ENCODE measurements at regions not wholly inside any gene's neighbourhood (a gene's known extent, or its start where the extent isn't known, plus 50 kb on each side); places are given as distances from the start of the nearest gene placed in this dataset.

- H3K36me3 Mint-ChIP-seq (ENCODE audit: low read depth), result no peaks in the 10 kb centered on the region
- H3K9me3 Mint-ChIP-seq, result peaks cover 14% of the 10 kb centered on the region
- no peak overlapping the region for H3K27ac ChIP-seq (ENCODE audit: low read depth, low read length)
- no peak overlapping the region for H3K4me3 ChIP-seq (ENCODE audit: low read length)
- TF ChIP-seq, protein P1, sequence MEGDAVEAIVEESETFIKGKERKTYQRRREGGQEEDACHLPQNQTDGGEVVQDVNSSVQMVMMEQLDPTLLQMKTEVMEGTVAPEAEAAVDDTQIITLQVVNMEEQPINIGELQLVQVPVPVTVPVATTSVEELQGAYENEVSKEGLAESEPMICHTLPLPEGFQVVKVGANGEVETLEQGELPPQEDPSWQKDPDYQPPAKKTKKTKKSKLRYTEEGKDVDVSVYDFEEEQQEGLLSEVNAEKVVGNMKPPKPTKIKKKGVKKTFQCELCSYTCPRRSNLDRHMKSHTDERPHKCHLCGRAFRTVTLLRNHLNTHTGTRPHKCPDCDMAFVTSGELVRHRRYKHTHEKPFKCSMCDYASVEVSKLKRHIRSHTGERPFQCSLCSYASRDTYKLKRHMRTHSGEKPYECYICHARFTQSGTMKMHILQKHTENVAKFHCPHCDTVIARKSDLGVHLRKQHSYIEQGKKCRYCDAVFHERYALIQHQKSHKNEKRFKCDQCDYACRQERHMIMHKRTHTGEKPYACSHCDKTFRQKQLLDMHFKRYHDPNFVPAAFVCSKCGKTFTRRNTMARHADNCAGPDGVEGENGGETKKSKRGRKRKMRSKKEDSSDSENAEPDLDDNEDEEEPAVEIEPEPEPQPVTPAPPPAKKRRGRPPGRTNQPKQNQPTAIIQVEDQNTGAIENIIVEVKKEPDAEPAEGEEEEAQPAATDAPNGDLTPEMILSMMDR (conservative IDR thresholded peaks at IDR 0.05), result no peak
- no peaks in the 10 kb centered on the region for H3K4me1 Mint-ChIP-seq
- no peak for DNase-seq
- peaks cover 13% of the 10 kb centered on the region for H3K9me3 ChIP-seq (ENCODE audit: control insufficient read depth, low read length)
- no peak overlapping the region for H3K4me3 Mint-ChIP-seq
- no CpG with 5 or more reads among the region's 1 CpG for WGBS, 2 experiments (ENCODE audit: insufficient coverage in 1 of 2, insufficient read length in 1 of 2)
- no peak overlapping the region for H3K9ac ChIP-seq (ENCODE audit: extremely low read depth, low read length, poor library complexity, severe bottlenecking)
- H3K27me3 Mint-ChIP-seq (ENCODE audit: insufficient read depth), result no peaks in the 10 kb centered on the region
- no peaks in the 10 kb centered on the region for H3K27me3 ChIP-seq (ENCODE audit: control insufficient read depth, insufficient read depth, low read length, poor library complexity, severe bottlenecking)
- no peaks in the 10 kb centered on the region for H3K4me1 ChIP-seq (ENCODE audit: control insufficient read depth, insufficient read depth, low read length)
- H3K36me3 ChIP-seq (ENCODE audit: control insufficient read depth, insufficient read depth, low read length), result no peaks in the 10 kb centered on the region
- no peak overlapping the region for H3K27ac Mint-ChIP-seq
Measured at GRCh38 chr1:195511501-195511900, 1096.7 kb downstream of the KCNT2 start.

- Histone ChIP-seq H3K4me1 (ENCODE audit: control insufficient read depth, insufficient read depth, low read length) (no peaks in the 10 kb centered on the region), H3K9me3 (ENCODE audit: control insufficient read depth, low read length) (peaks cover 12% of the 10 kb centered on the region), H3K4me3 (ENCODE audit: low read length) (no peak overlapping the region), H3K27ac (ENCODE audit: low read depth, low read length) (no peak overlapping the region), H3K9ac (ENCODE audit: extremely low read depth, low read length, poor library complexity, severe bottlenecking) (no peak overlapping the region), H3K27me3 (ENCODE audit: control insufficient read depth, insufficient read depth, low read length, poor library complexity, severe bottlenecking) (no peaks in the 10 kb centered on the region), H3K36me3 (ENCODE audit: control insufficient read depth, insufficient read depth, low read length) (no peaks in the 10 kb centered on the region)
- Mint-ChIP-seq H3K4me3 (no peak overlapping the region), H3K9me3 (peaks cover 9% of the 10 kb centered on the region), H3K27ac (no peak overlapping the region), H3K27me3 (ENCODE audit: insufficient read depth) (no peaks in the 10 kb centered on the region), H3K4me1 (no peaks in the 10 kb centered on the region), H3K36me3 (ENCODE audit: low read depth) (no peaks in the 10 kb centered on the region)
- WGBS, 2 experiments (ENCODE audit: insufficient coverage in 1 of 2, insufficient read length in 1 of 2), result 100% methylated on average over 1 of the region's 2 CpGs; no CpG with 5 or more reads in 1 of the 2 experiments
- no peak for DNase-seq
- TF ChIP-seq, protein P1 (conservative IDR thresholded peaks at IDR 0.05), result no peak
Measured at GRCh38 chr1:195501118-195501517, 1107.1 kb downstream of the KCNT2 start.

DNA sequence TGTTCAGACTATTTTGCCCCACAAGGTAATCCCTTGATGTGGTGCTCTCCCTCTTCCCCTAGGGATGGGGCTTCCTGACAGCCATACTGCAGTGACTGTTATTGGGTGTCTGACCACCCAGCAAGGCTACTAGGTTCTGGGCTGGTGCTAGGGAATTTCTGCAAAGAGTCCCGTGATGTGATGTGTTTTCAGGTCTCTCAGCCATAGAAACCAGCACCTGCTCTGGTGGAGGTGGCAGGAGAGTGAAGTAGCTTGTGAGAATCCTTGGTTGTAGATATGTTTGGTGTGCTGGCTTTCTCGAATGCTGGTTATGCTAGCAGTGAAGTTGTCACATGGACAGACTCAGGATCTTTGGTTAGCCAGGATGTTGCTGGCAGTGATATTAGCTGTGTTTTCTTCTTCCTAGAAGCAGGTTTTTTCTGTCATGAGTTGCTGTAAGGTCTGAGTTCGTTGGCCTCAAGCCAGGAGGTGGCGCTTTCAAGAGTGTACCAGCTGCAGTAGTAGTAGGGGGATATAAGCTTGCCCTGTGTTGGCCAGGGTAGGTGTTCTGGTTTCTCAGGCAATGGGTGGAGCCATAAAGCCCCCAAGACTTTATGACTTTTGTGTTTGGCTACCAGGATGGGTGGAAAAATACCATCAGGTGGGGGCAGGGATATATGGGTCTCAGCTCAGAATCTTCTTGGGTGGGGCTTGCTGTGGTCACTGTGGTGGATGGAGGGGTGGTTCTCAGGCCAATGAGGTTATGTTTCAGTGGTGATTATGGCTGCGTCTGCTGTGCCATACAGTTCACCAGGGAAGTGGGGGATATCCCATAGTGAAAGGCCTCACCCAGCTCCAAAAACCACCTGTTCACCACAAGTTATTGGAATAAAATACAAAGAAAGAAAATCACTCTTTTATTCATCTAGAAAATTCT lies 1112.3 kb downstream of the KCNT2 start:
- peak; percentile 77 for DNase-seq
- H3K4me1 Mint-ChIP-seq, result no peaks in the 10 kb centered on the region
- H3K9me3 ChIP-seq (ENCODE audit: control insufficient read depth, low read length), result peaks cover 42% of the 10 kb centered on the region
- TF ChIP-seq, protein P1 (conservative IDR thresholded peaks at IDR 0.05), result peak; percentile 55
- no peaks in the 10 kb centered on the region for H3K36me3 ChIP-seq (ENCODE audit: control insufficient read depth, insufficient read depth, low read length)
- H3K27me3 Mint-ChIP-seq (ENCODE audit: insufficient read depth), result no peaks in the 10 kb centered on the region
- no peak overlapping the region for H3K27ac ChIP-seq (ENCODE audit: low read depth, low read length)
- H3K27ac Mint-ChIP-seq, result no peak overlapping the region
- H3K9me3 Mint-ChIP-seq, result peaks cover 23% of the 10 kb centered on the region
- WGBS, 2 experiments (ENCODE audit: insufficient coverage in 1 of 2, insufficient read length in 1 of 2), result 90 to 100% methylated on average over 1 to 4 of the region's 5 CpGs
- H3K9ac ChIP-seq (ENCODE audit: extremely low read depth, low read length, poor library complexity, severe bottlenecking), result no peak overlapping the region
- no peaks in the 10 kb centered on the region for H3K4me1 ChIP-seq (ENCODE audit: control insufficient read depth, insufficient read depth, low read length)
- no peaks in the 10 kb centered on the region for H3K36me3 Mint-ChIP-seq (ENCODE audit: low read depth)
- no peak overlapping the region for H3K4me3 Mint-ChIP-seq
- H3K27me3 ChIP-seq (ENCODE audit: control insufficient read depth, insufficient read depth, low read length, poor library complexity, severe bottlenecking), result no peaks in the 10 kb centered on the region
- no peak overlapping the region for H3K4me3 ChIP-seq (ENCODE audit: low read length)
